ENCODE measurements at regions not wholly inside any gene's neighbourhood (a gene's known extent, or its start where the extent isn't known, plus 50 kb on each side); places are given as distances from the start of the nearest gene placed in this dataset.

- TF ChIP-seq EP300 (IDR thresholded peaks at IDR 0.05; ENCODE audit: low read depth) (no peak), POLR2A (IDR thresholded peaks at IDR 0.05) (no peak)
Measured at GRCh38 chr16:48814994-48815393, 205.0 kb upstream of the N4BP1 start.
